ENCODE measurements at regions not wholly inside any gene's neighbourhood (a gene's known extent, or its start where the extent isn't known, plus 50 kb on each side); places are given as distances from the start of the nearest gene placed in this dataset.
"Not testable (repeated sequence)": the region's sequence is repeated elsewhere in the genome, so short reads cannot be mapped to it uniquely, and the experiment has no call there.

DNA sequence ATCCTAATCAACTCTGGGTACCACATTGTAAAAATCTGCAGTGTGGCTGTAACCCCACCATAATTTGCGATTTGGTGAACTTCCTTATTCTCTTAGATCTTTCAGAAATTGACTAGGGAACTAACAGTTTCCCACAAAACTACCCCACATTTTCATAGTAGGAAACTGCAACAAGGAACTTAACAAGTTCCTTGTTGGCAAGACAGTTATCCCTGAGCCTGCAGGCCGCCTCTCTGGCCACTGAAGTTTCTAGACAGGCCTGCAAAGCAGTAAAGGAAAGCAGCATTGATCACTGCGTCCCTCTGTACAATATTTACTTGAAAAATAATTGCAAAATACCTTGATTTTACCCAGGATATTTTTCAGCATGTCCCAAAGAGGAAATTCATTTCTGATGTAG, 372.9 kb downstream of the ANAPC1 start:
- not testable (repeated sequence) for DNase-seq

DNA sequence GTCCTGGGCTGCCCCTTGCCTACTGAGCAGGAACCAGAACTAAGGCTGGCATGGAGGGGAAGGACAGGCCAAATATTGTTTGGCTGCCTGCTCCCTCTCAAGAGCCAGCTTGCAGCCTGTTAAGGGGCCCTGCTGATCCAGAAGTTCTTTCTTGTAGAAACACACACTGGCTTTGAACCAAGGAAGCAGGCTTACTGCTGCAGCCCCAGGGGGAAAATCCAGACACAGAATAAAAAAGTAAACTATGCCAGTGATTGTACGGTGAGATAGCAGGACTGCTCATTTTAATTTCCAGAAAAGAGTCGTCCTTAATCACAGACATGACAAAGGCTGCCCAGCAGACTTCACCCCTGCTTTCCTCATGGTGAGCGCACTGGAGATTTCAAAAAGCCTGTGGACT, 371.6 kb downstream of the ANAPC1 start:
- not testable (repeated sequence) for DNase-seq

DNA sequence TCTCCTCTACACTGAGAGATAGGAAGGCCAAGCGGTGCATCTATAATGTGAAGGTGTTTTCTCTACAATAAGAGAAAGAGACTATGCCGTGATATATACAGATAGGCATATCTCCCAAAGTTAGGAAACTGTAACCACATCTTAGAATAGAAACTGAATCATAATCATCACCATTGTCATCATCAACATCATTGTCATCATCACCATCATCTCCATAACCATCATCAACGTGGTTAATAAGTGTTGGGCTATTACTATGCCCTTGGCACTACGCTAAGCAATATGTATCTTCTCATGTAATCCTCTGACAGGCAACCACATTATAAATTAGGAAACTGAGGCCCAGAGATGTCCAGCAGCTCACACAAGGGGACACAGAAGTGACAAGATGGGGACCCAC, 369.9 kb downstream of the ANAPC1 start:
- DNase-seq, result not testable (repeated sequence)

DNA sequence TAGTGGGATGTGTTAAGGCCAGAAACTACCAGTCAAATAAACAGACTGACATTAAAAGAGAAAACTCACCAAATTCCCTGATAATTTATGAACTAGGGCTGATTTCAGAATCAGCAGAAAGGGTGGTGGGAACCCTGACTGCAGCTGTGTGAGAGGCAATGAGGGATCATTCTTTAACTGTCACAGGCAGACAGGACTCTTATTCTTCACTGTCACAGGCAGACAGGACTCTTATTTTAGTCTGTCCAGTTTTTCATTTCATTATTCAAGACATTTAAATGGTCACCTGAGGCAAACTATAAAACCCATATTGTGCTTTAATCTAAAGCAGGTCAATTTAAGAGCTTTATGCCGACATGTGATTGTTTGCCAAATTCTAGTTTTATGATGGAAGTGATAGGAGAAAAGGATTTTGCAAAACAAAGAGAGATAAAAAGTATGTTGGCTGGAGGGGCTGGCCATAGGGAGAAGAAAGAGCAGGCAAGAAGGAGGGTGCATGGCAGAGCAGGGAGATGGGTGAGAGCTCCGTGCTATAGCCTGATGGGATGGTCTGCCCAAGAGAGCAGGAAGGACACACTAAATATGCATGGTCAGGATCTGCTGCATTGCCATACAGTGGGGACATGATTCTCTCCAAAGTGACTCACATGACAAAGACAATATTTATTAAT, 366.8 kb downstream of the ANAPC1 start:
- not testable (repeated sequence) for DNase-seq

DNA sequence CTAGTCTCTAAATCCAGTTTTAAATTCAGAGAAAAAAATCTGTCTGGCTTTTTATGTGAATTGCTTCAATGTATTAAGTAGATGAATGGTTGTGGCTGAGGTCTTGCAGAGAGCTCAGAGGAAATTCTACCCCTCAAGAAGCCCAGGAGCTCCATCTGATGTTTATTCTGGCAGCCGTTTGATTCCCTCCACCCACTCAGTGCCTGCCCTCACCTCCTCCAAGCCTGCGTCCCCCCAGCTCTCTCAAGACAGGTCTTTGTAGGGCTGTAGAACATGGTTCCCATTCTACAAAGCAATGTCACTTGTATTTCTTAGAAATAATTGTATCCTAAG, 366.3 kb downstream of the ANAPC1 start:
- not testable (repeated sequence) for DNase-seq

DNA sequence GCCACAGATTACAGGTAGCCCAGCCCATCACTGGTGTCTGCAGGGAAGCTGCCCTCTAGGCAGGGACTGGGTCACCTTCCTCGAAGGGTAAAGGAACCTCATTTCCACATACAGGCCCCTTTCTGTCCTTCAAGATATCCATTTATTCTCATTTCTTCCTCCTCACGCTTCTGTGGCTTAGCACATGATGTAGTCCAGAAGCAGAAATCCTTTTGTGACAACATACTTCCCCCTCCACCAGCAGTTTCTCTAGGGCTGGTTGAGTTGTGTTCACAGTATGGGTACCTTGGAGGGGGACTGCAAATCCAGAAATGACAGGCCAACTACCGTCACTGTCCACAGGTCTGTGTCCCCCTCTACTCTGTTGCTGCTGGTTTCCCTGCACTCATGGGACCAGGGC, 364.9 kb downstream of the ANAPC1 start:
- peak in 1 of 2 experiments; percentile 21 for DNase-seq

DNA sequence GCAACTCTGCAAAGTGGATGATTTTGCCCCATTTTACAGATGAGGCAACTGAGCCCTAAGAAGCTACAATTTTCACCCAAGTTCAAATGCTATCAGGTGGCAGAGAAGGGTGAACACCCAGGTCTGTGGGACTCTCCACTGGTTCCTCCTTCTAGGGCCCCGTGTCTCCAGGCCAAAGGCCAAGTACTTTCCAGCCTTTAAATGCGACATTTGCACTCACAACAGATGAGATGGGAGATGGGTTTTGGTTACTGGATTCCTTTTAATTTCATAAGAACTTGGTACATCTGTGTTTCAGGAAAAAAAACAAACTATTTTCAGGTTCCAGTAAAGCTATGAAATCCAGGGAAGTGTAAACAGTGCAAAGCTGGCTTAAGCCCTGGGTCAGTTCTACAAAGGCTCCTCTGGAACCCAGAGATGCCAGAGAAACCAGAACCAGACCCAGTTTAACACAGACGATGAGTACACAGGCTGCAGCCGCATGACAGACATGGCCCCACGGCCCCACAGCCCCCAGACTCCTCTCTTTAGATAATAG, 361.7 kb downstream of the ANAPC1 start:
- DNase-seq, result no peak

DNA sequence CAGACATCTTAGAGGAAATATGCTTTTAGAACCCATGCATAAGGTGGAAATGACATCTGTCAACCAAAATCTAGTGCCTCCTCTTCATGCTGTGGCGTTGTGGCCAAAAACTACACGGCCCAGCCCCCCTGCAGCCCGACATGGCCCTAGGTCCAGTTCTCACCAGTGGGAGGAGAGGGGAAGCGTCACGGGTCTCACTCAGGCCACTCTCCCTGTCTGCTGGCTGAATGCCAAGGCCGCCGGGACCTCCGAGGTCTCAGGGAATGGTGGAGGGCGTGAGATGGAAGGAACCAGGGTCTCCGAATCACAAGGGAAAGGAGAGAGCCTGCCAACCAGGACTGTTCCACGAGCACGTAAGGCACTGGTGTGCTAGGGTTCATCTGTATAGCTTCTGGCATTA, 361.0 kb downstream of the ANAPC1 start:
- no peak for DNase-seq

DNA sequence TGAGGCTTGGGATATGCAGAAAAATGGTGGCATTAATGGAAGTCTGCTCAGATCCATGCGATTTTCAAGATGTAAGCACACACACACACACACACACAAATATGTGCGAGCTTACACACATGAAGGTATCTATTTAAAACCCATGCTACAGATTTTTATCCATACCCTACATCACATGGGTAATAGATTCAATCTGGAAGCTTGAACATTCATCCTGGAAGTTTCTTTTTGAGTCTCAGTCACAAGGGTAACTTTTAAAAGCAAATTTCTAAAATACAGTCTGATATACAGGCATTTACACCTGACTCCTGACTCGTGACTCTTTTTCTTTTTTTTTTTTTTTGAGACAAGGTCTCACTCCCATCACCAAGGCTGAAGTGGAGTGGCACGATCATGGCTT, 359.0 kb downstream of the ANAPC1 start:
- not testable (repeated sequence) for DNase-seq

DNA sequence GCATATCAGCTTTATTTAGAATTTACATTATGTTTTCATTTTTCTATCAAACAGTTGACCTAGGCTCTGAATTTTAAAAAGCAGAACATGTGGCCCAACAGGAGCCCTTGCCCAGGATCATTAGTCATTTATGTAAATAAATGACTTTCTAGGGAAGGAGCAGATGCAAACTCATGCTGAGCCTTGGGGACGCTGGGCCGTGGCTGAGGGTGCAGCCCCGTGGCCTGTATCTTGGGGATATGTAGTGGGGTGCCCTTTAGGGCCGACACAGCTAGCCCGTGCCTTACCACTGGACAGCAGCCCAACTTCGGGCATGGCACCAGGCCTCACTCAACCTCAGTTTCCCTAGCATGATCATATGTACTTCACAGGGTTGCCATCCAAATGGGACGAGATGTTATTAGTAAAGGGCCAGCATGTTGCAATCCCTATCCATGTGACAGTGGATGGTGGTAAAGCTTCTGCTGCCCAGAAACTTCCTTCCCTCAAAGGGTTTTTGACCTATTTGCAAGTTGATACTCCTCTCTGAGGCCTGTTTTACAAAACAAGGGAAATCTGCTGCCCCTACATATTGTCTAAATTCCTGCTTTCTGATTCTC, 357.9 kb downstream of the ANAPC1 start:
- not testable (repeated sequence) for DNase-seq

DNA sequence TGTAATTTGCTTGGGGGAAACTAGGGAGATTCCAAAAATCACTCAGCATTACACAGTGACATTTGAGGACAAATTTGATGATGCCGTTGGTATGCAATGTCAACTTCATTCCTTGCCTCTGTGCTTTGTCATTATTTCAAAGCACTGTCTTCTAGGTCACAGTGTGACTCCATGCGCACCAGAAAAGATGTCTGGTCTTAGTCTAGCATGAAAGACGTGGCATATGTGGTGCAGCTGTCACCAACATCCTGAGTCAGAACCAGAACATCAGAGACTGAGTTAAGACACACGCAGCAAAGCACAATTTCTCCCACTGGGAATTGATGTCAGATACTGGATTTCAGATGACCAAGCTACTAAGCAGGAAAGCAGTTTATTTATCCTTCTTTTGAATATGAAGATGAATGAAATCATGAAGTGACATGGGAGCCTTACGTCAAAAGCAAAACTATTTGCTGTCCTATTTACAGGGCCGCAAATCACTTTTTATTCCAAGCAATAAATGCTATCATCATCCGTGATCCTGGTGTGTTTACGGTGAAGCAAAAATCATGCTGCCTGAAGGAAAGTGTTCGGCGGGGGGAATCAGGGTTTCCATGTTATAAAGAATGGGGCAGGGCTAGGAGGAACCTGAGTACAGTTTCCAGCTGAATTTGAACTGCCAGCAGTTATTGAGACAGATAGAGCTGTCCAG, 356.1 kb downstream of the ANAPC1 start:
- DNase-seq, result not testable (repeated sequence)

DNA sequence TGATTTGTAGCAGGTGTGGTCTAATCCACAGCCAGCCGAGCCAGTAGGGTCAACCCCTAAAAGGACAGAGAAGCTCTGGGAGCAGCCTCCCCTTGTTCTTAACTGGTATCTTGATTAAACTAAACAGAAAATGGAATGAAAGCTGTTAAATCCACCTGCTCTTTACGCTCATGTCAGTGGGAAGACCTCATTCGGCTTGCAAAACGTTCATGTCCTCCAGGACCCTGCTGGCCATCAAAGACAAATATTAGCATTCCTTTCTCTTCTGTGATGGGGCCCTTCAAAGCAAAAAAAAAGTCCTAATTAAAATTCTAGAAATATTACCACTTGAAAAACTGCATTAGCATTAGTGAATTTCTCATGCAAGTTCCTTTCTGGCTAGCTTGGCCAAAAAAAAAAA, 355.0 kb downstream of the ANAPC1 start:
- DNase-seq, result not testable (repeated sequence)

DNA sequence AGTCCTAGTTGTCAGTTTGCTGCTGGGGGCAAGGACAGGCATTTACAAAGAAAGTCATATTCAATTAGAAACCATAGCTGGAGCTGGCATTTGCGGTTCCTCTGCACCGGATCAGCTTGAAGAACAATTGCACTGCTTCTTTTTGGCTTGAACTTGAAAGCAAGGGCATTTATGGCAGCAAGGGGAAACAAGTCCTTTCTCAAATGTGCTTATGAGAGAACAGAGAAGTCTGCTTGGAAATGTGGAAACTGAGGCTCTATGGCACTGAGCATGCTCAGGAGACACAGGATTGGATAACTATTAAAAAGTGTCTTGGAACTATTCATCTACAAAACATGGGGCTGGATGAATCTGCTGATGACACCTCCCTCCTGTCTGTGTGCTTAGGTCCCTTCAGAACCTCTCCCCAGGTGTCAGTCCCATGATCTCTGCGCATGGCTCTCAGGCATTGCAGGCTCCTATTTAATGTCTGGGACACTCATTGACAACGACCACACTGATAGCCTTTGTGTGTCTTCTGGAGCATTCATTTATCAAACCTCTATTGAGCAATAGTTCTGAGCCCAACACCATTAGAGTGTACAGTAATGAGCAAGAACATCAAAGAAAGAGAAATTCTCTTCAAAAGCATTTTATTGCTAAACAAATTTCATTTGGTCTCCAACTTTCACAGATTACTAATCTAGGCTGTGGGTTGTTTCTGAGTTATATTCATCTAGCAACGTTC, 353.6 kb downstream of the ANAPC1 start:
- not testable (repeated sequence) for DNase-seq

DNA sequence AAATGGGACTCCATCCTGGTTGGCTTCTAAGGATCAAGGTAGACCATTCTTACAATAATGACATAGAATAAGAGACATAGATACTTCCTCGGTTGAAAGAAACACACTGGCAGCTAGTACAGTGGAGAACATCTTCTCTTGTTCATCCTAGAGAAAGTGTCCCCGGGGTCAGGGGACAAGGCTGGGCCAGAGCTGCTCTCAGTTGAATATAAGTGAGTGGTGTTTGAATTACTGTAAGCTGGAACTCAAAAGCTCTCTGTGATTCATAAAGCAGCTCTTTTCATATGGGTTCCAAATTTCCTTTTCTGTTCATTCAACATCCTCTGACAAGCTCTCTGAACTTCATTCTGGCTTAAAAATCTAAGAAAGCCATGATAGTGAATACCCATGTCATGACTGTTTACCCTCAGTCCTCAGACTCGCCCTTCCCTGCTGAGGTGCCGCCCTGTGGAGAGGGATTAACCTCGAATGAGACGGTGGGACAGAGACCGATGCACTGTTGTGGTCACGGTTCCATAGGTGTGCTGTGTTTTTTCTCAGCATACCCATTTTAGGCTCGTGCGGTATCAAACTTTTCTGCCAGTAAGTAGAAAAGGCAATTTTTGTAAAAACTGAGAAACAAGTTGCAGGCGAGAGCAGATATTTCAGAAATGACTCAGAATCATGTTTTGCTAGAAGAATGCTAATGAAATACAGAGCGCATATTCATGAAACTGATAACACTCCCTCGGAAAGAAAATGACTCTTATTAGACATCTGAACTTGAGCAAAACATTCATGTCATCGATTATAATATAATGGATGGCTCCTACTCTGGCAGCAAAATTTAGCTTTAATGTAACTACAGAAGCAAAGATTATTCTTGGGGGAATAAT, 351.1 kb downstream of the ANAPC1 start:
- DNase-seq, result not testable (repeated sequence)

DNA sequence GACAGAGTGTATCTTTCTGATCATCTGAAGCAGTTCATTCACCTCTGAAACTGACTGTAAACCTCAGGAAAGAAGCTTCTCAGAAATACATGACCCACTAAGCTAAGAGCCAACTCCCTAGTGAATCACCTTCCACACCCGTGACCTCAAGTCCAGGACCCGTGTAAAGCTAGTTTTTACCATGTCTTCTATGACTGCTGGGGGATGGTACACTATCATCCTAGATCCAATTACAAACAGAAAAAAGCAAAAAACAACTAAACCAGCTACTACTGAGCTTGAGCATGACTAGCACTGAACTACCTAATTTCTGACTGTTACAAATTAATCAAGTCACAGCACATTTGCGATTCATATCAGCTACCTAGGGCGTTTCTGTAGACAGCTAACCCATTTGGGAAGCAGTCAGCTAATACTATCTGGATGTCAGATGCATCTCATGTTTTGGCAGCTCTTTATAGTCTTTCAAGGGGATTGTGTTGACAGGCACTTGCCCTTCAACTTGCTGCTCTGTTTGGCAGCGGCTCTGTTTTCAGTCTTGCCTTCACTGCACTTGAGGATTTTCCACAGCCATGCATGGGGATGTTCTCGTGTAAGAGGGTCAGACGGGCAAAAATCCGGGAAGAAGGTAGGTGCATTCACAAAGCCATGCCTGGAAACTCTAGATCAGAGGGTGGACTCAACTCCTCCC, 350.3 kb downstream of the ANAPC1 start:
- DNase-seq, result not testable (repeated sequence)

DNA sequence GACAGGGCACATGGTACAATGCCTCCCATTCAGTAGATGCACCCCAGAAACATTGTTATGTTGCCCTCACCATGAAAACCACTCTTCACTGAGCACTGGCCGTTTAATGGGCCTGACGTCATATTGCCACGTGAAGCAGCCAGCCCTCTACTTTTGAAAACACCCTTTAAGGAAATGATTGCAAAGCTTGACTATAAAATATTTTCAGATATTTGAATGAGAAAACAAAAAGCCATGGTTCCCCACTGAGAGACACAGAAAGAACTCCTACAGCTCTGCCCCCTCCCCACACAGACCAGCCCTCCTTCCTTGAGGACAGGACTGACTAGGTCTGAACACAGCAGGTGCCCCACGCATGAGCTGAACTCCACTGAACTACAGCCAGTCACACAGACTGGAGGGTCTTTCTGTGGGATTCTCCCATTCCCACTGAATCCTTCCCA, 349.1 kb downstream of the ANAPC1 start:
- DNase-seq, result no peak

DNA sequence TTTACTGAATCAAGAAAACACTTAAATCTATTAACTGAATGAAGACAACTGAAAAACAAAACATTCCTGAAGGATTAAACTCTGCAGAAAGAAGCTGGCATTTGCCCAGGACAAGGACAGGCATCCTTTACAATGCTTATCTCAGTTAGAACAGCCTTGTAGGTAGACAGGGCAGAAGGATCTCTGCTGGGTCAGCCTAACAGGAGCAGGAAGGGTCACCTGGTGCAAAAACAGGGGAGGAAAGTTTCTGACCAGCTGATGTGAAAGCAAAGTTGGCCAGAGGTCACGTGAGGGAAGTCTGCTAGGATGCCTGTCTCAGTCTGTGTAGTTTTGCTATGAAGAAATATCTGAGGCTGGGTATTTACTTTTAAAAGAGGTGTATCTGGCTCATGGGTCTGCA, 348.6 kb downstream of the ANAPC1 start:
- no peak for DNase-seq

DNA sequence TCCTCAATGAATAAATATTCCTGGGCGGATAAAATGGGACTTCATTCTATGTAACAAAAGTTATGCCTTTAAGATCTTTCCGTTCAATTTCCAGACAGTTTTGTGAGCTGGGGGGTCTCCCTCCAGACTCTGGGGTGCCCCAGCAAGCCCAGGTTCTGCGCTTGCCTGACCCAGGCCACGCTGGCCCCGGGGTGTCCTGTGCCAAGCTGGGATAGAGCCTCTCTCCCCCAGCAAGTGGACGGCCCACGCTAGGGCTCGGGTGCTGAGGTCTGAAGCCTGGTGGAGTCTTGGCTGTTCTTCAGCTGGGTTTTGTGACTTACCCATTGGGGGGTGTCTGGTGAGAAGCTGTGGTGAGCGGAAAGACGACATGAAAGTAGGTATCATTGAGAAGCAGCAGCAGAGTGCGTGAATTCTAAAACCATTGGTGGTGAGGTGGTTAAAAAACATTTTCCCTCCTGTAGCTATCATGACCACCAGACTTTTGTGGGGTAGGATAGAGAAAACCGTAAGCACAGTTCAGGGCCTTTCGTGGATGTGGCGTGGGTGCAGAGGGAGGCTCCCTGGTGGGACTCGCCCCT, 346.8 kb downstream of the ANAPC1 start:
- DNase-seq, result no peak

DNA sequence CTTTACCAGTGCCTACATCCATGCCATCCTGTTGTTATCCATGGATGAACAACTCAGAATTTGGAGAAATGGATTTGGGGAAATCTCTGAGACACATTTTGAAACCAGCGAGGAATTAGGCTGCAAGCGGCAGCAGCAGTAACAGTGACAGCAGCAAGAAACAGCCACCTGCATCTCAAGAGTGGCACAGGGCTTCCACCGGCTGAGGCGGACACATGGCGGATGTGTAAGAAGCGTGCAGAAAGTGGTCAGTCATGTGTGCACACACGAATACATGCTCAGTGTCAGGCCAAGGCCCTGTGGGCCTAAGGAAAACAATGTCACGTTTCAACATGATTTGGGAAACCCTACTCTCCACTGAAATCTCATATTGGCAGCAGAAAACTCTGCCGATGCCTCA, 344.0 kb downstream of the ANAPC1 start:
- DNase-seq, result not testable (repeated sequence)

DNA sequence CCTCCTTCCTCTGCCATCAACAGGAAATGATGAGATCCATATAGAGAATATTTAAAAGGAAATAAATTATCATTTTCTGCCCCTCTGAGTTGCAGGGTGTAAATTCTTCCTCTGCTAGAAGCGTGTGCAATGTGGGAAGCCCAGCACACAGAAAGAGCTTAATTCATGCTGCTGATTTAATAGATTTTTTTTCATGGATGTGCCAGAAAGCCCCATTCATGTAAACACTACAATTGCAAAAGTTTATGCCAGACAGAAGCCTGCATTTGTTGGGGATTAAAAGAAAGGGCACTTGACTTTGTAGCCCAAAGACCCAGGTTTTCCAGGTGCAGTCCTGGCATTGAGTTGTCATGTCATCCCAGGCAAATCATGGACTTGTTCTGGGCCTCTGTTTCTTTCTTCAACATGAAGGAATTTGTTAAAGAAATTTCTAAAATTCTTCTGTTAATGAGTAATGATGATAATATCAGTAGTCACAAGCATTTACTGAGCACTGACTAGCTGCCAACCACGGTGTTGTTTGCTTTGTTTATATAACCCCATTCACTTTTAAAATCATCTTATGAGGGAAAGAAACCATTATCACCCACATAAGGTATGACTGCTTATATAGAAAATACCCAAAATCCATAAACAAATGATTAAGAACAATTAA, 341.7 kb downstream of the ANAPC1 start:
- DNase-seq, result not testable (repeated sequence)

DNA sequence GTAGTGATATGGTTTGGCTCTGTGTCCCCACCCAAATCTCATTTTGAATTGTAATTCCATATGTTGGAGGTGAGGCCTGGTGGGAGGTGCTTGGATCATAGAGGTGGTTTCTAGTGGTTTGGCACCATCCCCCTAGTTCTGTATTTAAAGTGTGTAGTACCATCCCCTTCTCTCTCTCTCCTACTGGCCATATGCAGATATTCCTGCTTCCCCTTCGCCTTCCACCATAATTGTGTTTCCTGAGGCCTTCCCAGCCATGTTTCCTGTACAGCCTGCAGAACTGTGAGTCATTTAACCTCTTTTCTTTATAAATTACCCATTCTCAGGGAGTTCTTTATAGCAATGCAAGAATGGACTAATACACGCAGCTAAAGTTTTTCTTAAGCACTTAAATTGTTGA, 340.0 kb downstream of the ANAPC1 start:
- not testable (repeated sequence) for DNase-seq
